HepG2 (cell line): ENCODE measurements at regions not wholly inside any gene's neighbourhood (a gene's known extent, or its start where the extent isn't known, plus 50 kb on each side); places are given as distances from the start of the nearest gene placed in this dataset.

ENCODE experiments used
- ATAC-seq: fragments of 200-7000 bp; cut with Tn5 transposase; 3 replicates; pipeline ENCODE4 v1.9.1; 2020; ENCODE audit warnings: mild to moderate bottlenecking, moderate library complexity
- BruUV-seq: library from RNA; stranded (reverse); fragments of 400-500 nt; replicated peaks from 2 replicates; lab custom pipeline; 2021; lab: Mats Ljungman, UMichigan
- CTCF ChIA-PET: fragments of 300-600 bp; formaldehyde crosslinking; extraction: SDS; loops from one replicate; lab custom pipeline; 2021; ENCODE audit warnings: low total read pairs, inconsistent platforms, low intra/inter-chr PET ratio; lab: Yijun Ruan, JAX
- POLR2A ChIA-PET: fragments of 350-600 bp; sonication (Branson Sonifier 250); formaldehyde crosslinking; loops from one replicate; lab custom pipeline; 2020; ENCODE audit warnings: antibody characterized with exemption, inconsistent platforms; lab: Yijun Ruan, JAX
- DNase-seq: peaks from one replicate; pipeline ENCODE4 v3.0.0-alpha.2; 2015; ENCODE audit warnings: low spot score
- FAIRE-seq: peaks from 3 replicates; lab custom pipeline; 2011; peaks lifted over from hg19 to GRCh38; lab: Jason Lieb, UNC
- H2AFZ ChIP-seq: one replicate; pipeline ENCODE4 v1.6.1; 2011; ENCODE audit warnings: low read length, inconsistent platforms
- H3K27ac ChIP-seq: fragments of 300-600 bp; 3 replicates; pipeline ENCODE4 v1.8.0; 2011; ENCODE audit warnings: mixed run types, mild to moderate bottlenecking, mixed read lengths, low read length, inconsistent platforms; ENCODE audit not compliant: insufficient read depth; ENCODE audit errors: extremely low read length
- H3K27me3 ChIP-seq, 2 experiments: fragments of 200-600 bp in 1 of 2; 2 replicates in 1 of 2; 3 replicates in 1 of 2; pipeline versions ENCODE4 v1.6.0 to v1.8.0; 2011; ENCODE audit warnings: low read length in 2 of 2, mild to moderate bottlenecking in 2 of 2, moderate library complexity in 2 of 2, inconsistent platforms in 1 of 2; ENCODE audit not compliant: insufficient read depth in 2 of 2, control insufficient read depth in 1 of 2
- H3K36me3 ChIP-seq, 2 experiments: fragments of 200-600 bp in 1 of 2; replicated peaks in 1 of 2; 2 replicates in 1 of 2; 3 replicates in 1 of 2; pipeline versions ENCODE4 v1.5.1 to v1.8.0; 2011; ENCODE audit warnings: low read length in 2 of 2, inconsistent platforms in 1 of 2; ENCODE audit not compliant: insufficient read depth in 2 of 2, control insufficient read depth in 1 of 2
- H3K4me1 ChIP-seq: 2 replicates; pipeline ENCODE4 v1.5.1; 2012; ENCODE audit warnings: low read length, inconsistent platforms; ENCODE audit not compliant: insufficient read depth
- H3K4me2 ChIP-seq: 2 replicates; pipeline ENCODE4 v1.6.0; 2011; ENCODE audit warnings: low read depth, low read length, inconsistent platforms
- H3K4me3 ChIP-seq, 3 experiments: fragments of 200-600 bp in 1 of 3; sonication (generic), shearing (Covaris generic) in 1 of 3; replicated peaks in 1 of 3; 2 replicates each; pipeline ENCODE4 v1.5.1; 2011 to 2016; ENCODE audit warnings: low read length in 3 of 3, inconsistent platforms in 2 of 3, low read depth in 2 of 3, mild to moderate bottlenecking in 2 of 3, control low read depth in 1 of 3, mixed read lengths in 1 of 3; ENCODE audit not compliant: insufficient read depth in 1 of 3
- H3K79me2 ChIP-seq: one replicate; pipeline ENCODE4 v1.6.1; 2011; ENCODE audit warnings: low read length, inconsistent platforms; ENCODE audit not compliant: insufficient read depth
- H3K9ac ChIP-seq: 2 replicates; pipeline ENCODE4 v1.6.0; 2011; ENCODE audit warnings: mild to moderate bottlenecking, low read depth, low read length, inconsistent platforms; ENCODE audit not compliant: insufficient read depth
- H3K9me3 ChIP-seq: 2 replicates; pipeline ENCODE4 v1.5.1; 2012; ENCODE audit warnings: mild to moderate bottlenecking, low read length
- H4K20me1 ChIP-seq: 2 replicates; pipeline ENCODE4 v1.6.0; 2011; ENCODE audit warnings: inconsistent platforms, mild to moderate bottlenecking, low read length, moderate library complexity; ENCODE audit not compliant: insufficient read depth
- CSRNP2 ChIP-seq: sonication (generic); formaldehyde crosslinking; conservative IDR thresholded peaks from 2 replicates; pipeline ENCODE4 v1.8.0; 2022; ENCODE audit warnings: low read depth, missing genetic modification reagents
- E2F2 ChIP-seq: sonication (generic); formaldehyde crosslinking; IDR thresholded peaks from 2 replicates; pipeline ENCODE4 v1.4.0; 2020; ENCODE audit warnings: missing genetic modification reagents, borderline replicate concordance
- FOSL1 ChIP-seq: sonication (generic); formaldehyde crosslinking; IDR thresholded peaks from 2 replicates; pipeline ENCODE4 v1.9.0; 2021; ENCODE audit warnings: missing genetic modification reagents, borderline replicate concordance
- HIC2 ChIP-seq: sonication (generic); formaldehyde crosslinking; IDR thresholded peaks from 2 replicates; pipeline ENCODE4 v1.9.0; 2022; ENCODE audit warnings: low read depth, missing genetic modification reagents
- SMARCC2 ChIP-seq: fragments of 450-650 bp; IDR thresholded peaks from 2 replicates; pipeline ENCODE4 v1.6.1; 2017; ENCODE audit warnings: antibody characterized with exemption, mild to moderate bottlenecking
- SNAPC4 ChIP-seq: sonication (generic); formaldehyde crosslinking; IDR thresholded peaks from 2 replicates; pipeline ENCODE4 v1.4.0; 2020; ENCODE audit warnings: mild to moderate bottlenecking, missing genetic modification reagents
- SYNCRIP ChIP-seq: fragments of 200-400 bp; formaldehyde crosslinking; IDR thresholded peaks from 2 replicates; pipeline ENCODE4 v1.6.1; 2018; ENCODE audit warnings: mild to moderate bottlenecking, low read depth, low read length; ENCODE audit not compliant: insufficient read depth
- ZNF17 ChIP-seq: sonication (generic); formaldehyde crosslinking; IDR thresholded peaks from 2 replicates; pipeline ENCODE4 v1.5.0; 2020; ENCODE audit warnings: mild to moderate bottlenecking, missing genetic modification reagents
- ZNF460 ChIP-seq: sonication (generic); formaldehyde crosslinking; IDR thresholded peaks from 2 replicates; pipeline ENCODE4 v1.5.1; 2020; ENCODE audit warnings: missing genetic modification reagents, mild to moderate bottlenecking, borderline replicate concordance
- ZNF543 ChIP-seq: sonication (generic); formaldehyde crosslinking; IDR thresholded peaks from 2 replicates; pipeline ENCODE4 v1.4.0; 2020; ENCODE audit warnings: mild to moderate bottlenecking, missing genetic modification reagents
- ZNF639 ChIP-seq: conservative IDR thresholded peaks from 2 replicates; pipeline ENCODE4 v1.6.1; 2018; ENCODE audit warnings: missing genetic modification reagents
- ZNF737 ChIP-seq: sonication (generic); formaldehyde crosslinking; IDR thresholded peaks from 2 replicates; pipeline ENCODE4 v1.5.0; 2020; ENCODE audit warnings: missing genetic modification reagents, mild to moderate bottlenecking, borderline replicate concordance
- ZNF83 ChIP-seq: sonication (generic); formaldehyde crosslinking; IDR thresholded peaks from 2 replicates; pipeline ENCODE4 v1.4.0; 2020; ENCODE audit warnings: missing genetic modification reagents, mild to moderate bottlenecking, borderline replicate concordance
- ZNF878 ChIP-seq: sonication (generic); formaldehyde crosslinking; IDR thresholded peaks from 2 replicates; pipeline ENCODE4 v1.8.1; 2023; ENCODE audit warnings: mild to moderate bottlenecking, missing genetic modification reagents, moderate library complexity
- WGBS: methylation state at CpG from one replicate; pipeline ENCODE4 v1.1.6; 2017; ENCODE audit warnings: low lambda C conversion rate; 5-methylcytosine and 5-hydroxymethylcytosine counted together
- in situ Hi-C: cut with HindIII; loops from 2 replicates; pipeline ENCODE4 v1.10.0; 2017; ENCODE audit warnings: low pct_unique_long_range_greater_than_20kb; ENCODE audit not compliant: extremely low pct_ligation_motif_present
- intact Hi-C: fragments of 100-400 bp; cut with micrococcal nuclease; formaldehyde crosslinking; loops from one replicate; pipeline ENCODE4 v1.10.0; 2022; ENCODE audit not compliant: unreplicated experiment

GRCh38 chr1:87963556-87963955 lies 634.9 kb downstream of the LMO4 start:
- Histone ChIP-seq H2AFZ (no peak overlapping the region), H3K9ac (no peak overlapping the region), H3K4me1 (no peaks in the 10 kb centered on the region), H3K4me3 (no peak overlapping the region), H3K9me3 (no peaks in the 10 kb centered on the region), H3K27me3 (no peaks in the 10 kb centered on the region; a peak in 1 of 5 replicates), H4K20me1 (no peaks in the 10 kb centered on the region), H3K27ac (no peak overlapping the region), H3K79me2 (no peaks in the 10 kb centered on the region), H3K4me2 (no peak overlapping the region), H3K36me3 (no peaks in the 10 kb centered on the region)
- ATAC-seq = no peak
- FAIRE-seq = no peak
- BruUV-seq = no TSS peak
- ChIA-PET POLR2A (no interaction called here), CTCF (no interaction called here)
- no peak for DNase-seq
- in situ Hi-C loops = loop anchor here (25.0 kb wide), 1 partner anchor 626 kb away; the partner anchor contains the start of gene LMO4
- intact Hi-C loops = no loop called here
- 1% methylated on average over 2 of the region's 2 CpGs for WGBS
- TF ChIP-seq ZNF737 (CRISPR knock-in tag) (no peak), ZNF460 (CRISPR knock-in tag) (no peak), ZNF543 (CRISPR knock-in tag) (no peak), FOSL1 (no peak), E2F2 (CRISPR knock-in tag) (no peak), ZNF83 (CRISPR knock-in tag) (no peak), ZNF639 (CRISPR knock-in tag) (no peak), ZNF878 (CRISPR knock-in tag) (no peak), SMARCC2 (no peak), SYNCRIP (no peak), CSRNP2 (no peak), ZNF17 (CRISPR knock-in tag) (no peak), HIC2 (CRISPR knock-in tag) (no peak), SNAPC4 (CRISPR knock-in tag) (no peak)
